HepG2 (cell line): ENCODE measurements at regions not wholly inside any gene's neighbourhood (a gene's known extent, or its start where the extent isn't known, plus 50 kb on each side); places are given as distances from the start of the nearest gene placed in this dataset.

ENCODE experiments used
- ATAC-seq: fragments of 200-7000 bp; cut with Tn5 transposase; 3 replicates; pipeline ENCODE4 v1.9.1; 2020; ENCODE audit warnings: mild to moderate bottlenecking, moderate library complexity
- BruUV-seq: library from RNA; stranded (reverse); fragments of 400-500 nt; replicated peaks from 2 replicates; lab custom pipeline; 2021; lab: Mats Ljungman, UMichigan
- CTCF ChIA-PET: fragments of 300-600 bp; formaldehyde crosslinking; extraction: SDS; loops from one replicate; lab custom pipeline; 2021; ENCODE audit warnings: low total read pairs, inconsistent platforms, low intra/inter-chr PET ratio; lab: Yijun Ruan, JAX
- POLR2A ChIA-PET: fragments of 350-600 bp; sonication (Branson Sonifier 250); formaldehyde crosslinking; loops from one replicate; lab custom pipeline; 2020; ENCODE audit warnings: antibody characterized with exemption, inconsistent platforms; lab: Yijun Ruan, JAX
- DNase-seq: peaks from one replicate; pipeline ENCODE4 v3.0.0-alpha.2; 2015; ENCODE audit warnings: low spot score
- FAIRE-seq: peaks from 3 replicates; lab custom pipeline; 2011; peaks lifted over from hg19 to GRCh38; lab: Jason Lieb, UNC
- H2AFZ ChIP-seq: one replicate; pipeline ENCODE4 v1.6.1; 2011; ENCODE audit warnings: low read length, inconsistent platforms
- H3K27ac ChIP-seq: fragments of 300-600 bp; 3 replicates; pipeline ENCODE4 v1.8.0; 2011; ENCODE audit warnings: mixed run types, mild to moderate bottlenecking, mixed read lengths, low read length, inconsistent platforms; ENCODE audit not compliant: insufficient read depth; ENCODE audit errors: extremely low read length
- H3K27me3 ChIP-seq, 2 experiments: fragments of 200-600 bp in 1 of 2; 2 replicates in 1 of 2; 3 replicates in 1 of 2; pipeline versions ENCODE4 v1.6.0 to v1.8.0; 2011; ENCODE audit warnings: low read length in 2 of 2, mild to moderate bottlenecking in 2 of 2, moderate library complexity in 2 of 2, inconsistent platforms in 1 of 2; ENCODE audit not compliant: insufficient read depth in 2 of 2, control insufficient read depth in 1 of 2
- H3K36me3 ChIP-seq, 2 experiments: fragments of 200-600 bp in 1 of 2; replicated peaks in 1 of 2; 2 replicates in 1 of 2; 3 replicates in 1 of 2; pipeline versions ENCODE4 v1.5.1 to v1.8.0; 2011; ENCODE audit warnings: low read length in 2 of 2, inconsistent platforms in 1 of 2; ENCODE audit not compliant: insufficient read depth in 2 of 2, control insufficient read depth in 1 of 2
- H3K4me1 ChIP-seq: 2 replicates; pipeline ENCODE4 v1.5.1; 2012; ENCODE audit warnings: low read length, inconsistent platforms; ENCODE audit not compliant: insufficient read depth
- H3K4me2 ChIP-seq: 2 replicates; pipeline ENCODE4 v1.6.0; 2011; ENCODE audit warnings: low read depth, low read length, inconsistent platforms
- H3K4me3 ChIP-seq, 3 experiments: fragments of 200-600 bp in 1 of 3; sonication (generic), shearing (Covaris generic) in 1 of 3; replicated peaks in 1 of 3; 2 replicates each; pipeline ENCODE4 v1.5.1; 2011 to 2016; ENCODE audit warnings: low read length in 3 of 3, inconsistent platforms in 2 of 3, low read depth in 2 of 3, mild to moderate bottlenecking in 2 of 3, control low read depth in 1 of 3, mixed read lengths in 1 of 3; ENCODE audit not compliant: insufficient read depth in 1 of 3
- H3K79me2 ChIP-seq: one replicate; pipeline ENCODE4 v1.6.1; 2011; ENCODE audit warnings: low read length, inconsistent platforms; ENCODE audit not compliant: insufficient read depth
- H3K9ac ChIP-seq: 2 replicates; pipeline ENCODE4 v1.6.0; 2011; ENCODE audit warnings: mild to moderate bottlenecking, low read depth, low read length, inconsistent platforms; ENCODE audit not compliant: insufficient read depth
- H3K9me3 ChIP-seq: 2 replicates; pipeline ENCODE4 v1.5.1; 2012; ENCODE audit warnings: mild to moderate bottlenecking, low read length
- H4K20me1 ChIP-seq: 2 replicates; pipeline ENCODE4 v1.6.0; 2011; ENCODE audit warnings: inconsistent platforms, mild to moderate bottlenecking, low read length, moderate library complexity; ENCODE audit not compliant: insufficient read depth
- BORCS8-MEF2B ChIP-seq: sonication (generic); formaldehyde crosslinking; IDR thresholded peaks from 2 replicates; pipeline ENCODE4 v1.8.0; 2022; ENCODE audit warnings: mild to moderate bottlenecking, missing genetic modification reagents
- CERS6 ChIP-seq: sonication (generic); formaldehyde crosslinking; IDR thresholded peaks from 2 replicates; pipeline ENCODE4 v1.5.0; 2020; ENCODE audit warnings: missing genetic modification reagents
- HNF4A ChIP-seq: sonication (generic); formaldehyde crosslinking; IDR thresholded peaks from 2 replicates; pipeline ENCODE4 v1.4.0; 2020; ENCODE audit warnings: missing genetic modification reagents
- MATR3 ChIP-seq: sonication (generic); formaldehyde crosslinking; IDR thresholded peaks from 2 replicates; pipeline ENCODE4 v1.4.0; 2020; ENCODE audit warnings: missing genetic modification reagents
- SRY ChIP-seq: sonication (generic); formaldehyde crosslinking; IDR thresholded peaks from 2 replicates; pipeline ENCODE4 v1.8.0; 2022; ENCODE audit warnings: mild to moderate bottlenecking, missing genetic modification reagents
- SYNCRIP ChIP-seq: fragments of 200-400 bp; formaldehyde crosslinking; IDR thresholded peaks from 2 replicates; pipeline ENCODE4 v1.6.1; 2018; ENCODE audit warnings: mild to moderate bottlenecking, low read depth, low read length; ENCODE audit not compliant: insufficient read depth
- ZBTB3 ChIP-seq: sonication (generic); formaldehyde crosslinking; IDR thresholded peaks from 2 replicates; pipeline ENCODE4 v1.4.0; 2020; ENCODE audit warnings: low read depth, mild to moderate bottlenecking, moderate library complexity, missing genetic modification reagents, borderline replicate concordance
- ZBTB42 ChIP-seq: sonication (generic); formaldehyde crosslinking; IDR thresholded peaks from 2 replicates; pipeline ENCODE4 v1.5.0; 2020; ENCODE audit warnings: mild to moderate bottlenecking, missing genetic modification reagents
- ZMYM3 ChIP-seq: sonication (generic); formaldehyde crosslinking; IDR thresholded peaks from 2 replicates; pipeline ENCODE4 v1.5.1; 2020; ENCODE audit warnings: mild to moderate bottlenecking, missing genetic modification reagents
- ZNF510 ChIP-seq: sonication (generic); formaldehyde crosslinking; IDR thresholded peaks from 2 replicates; pipeline ENCODE4 v1.4.0; 2020; ENCODE audit warnings: low read depth, mild to moderate bottlenecking, missing genetic modification reagents
- ZNF816 ChIP-seq: sonication (generic); formaldehyde crosslinking; IDR thresholded peaks from 2 replicates; pipeline ENCODE4 v1.8.0; 2022; ENCODE audit warnings: missing genetic modification reagents, mild to moderate bottlenecking, borderline replicate concordance
- WGBS: methylation state at CpG from one replicate; pipeline ENCODE4 v1.1.6; 2017; ENCODE audit warnings: low lambda C conversion rate; 5-methylcytosine and 5-hydroxymethylcytosine counted together
- in situ Hi-C: cut with HindIII; loops from 2 replicates; pipeline ENCODE4 v1.10.0; 2017; ENCODE audit warnings: low pct_unique_long_range_greater_than_20kb; ENCODE audit not compliant: extremely low pct_ligation_motif_present
- intact Hi-C: fragments of 100-400 bp; cut with micrococcal nuclease; formaldehyde crosslinking; loops from one replicate; pipeline ENCODE4 v1.10.0; 2022; ENCODE audit not compliant: unreplicated experiment
- TF ChIP-seq, protein P1 (sequence below): sonication (generic); formaldehyde crosslinking; IDR thresholded peaks from 2 replicates; pipeline ENCODE4 v1.8.1; 2023; ENCODE audit warnings: mild to moderate bottlenecking, missing genetic modification reagents, borderline replicate concordance
- TF ChIP-seq, protein P2 (sequence below): IDR thresholded peaks from 2 replicates; pipeline ENCODE4 v1.6.1; 2018; ENCODE audit warnings: missing genetic modification reagents
- TF ChIP-seq, protein P3 (sequence below): sonication (generic); formaldehyde crosslinking; conservative IDR thresholded peaks from 2 replicates; pipeline ENCODE4 v1.8.0; 2022; ENCODE audit warnings: missing genetic modification reagents
- TF ChIP-seq, protein P4 (sequence below): sonication (generic); formaldehyde crosslinking; IDR thresholded peaks from 2 replicates; pipeline ENCODE4 v1.8.1; 2023; ENCODE audit warnings: mild to moderate bottlenecking, missing genetic modification reagents

DNA sequence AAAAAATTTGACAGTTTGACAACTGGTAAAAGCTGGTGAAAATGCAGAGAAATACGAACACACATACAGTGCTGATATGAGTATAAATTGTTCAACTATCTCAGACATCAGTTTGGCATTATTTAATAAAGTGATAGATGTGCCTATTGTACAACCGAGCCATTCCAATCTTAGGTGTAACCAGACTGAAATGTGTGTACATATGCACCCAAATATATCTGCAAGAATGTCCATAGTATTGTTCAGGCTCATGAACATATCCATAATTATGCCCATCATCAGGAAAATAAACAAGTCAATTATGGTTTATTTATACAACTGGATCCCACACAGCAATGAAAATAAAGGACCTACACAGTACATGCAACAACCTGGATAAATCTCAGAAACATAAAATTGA, 188.9 kb upstream of the DDX53 start:
- ChIA-PET CTCF (no interaction called here), POLR2A (no interaction called here)
- no peaks in the 10 kb centered on the region for H4K20me1 ChIP-seq
- no peaks in the 10 kb centered on the region for H3K4me1 ChIP-seq
- FAIRE-seq, result no peak
- BruUV-seq, result no TSS peak
- DNase-seq, result no peak
- no peak overlapping the region for H3K27ac ChIP-seq
- H2AFZ ChIP-seq, result no peak overlapping the region
- H3K9ac ChIP-seq, result no peak overlapping the region
- in situ Hi-C loops (no loop called here), intact Hi-C loops (no loop called here)
- no peak overlapping the region for H3K4me2 ChIP-seq
- no peak overlapping the region for H3K4me3 ChIP-seq
- H3K27me3 ChIP-seq, result no peaks in the 10 kb centered on the region
- H3K9me3 ChIP-seq, result no peaks in the 10 kb centered on the region
- H3K36me3 ChIP-seq, result no peaks in the 10 kb centered on the region
- no peak for ATAC-seq
- 0% methylated on average over 1 of the region's 2 CpGs for WGBS
- no peaks in the 10 kb centered on the region for H3K79me2 ChIP-seq
- TF ChIP-seq ZNF510 (CRISPR knock-in tag), result no peak
- no peak for TF ChIP-seq BORCS8-MEF2B (CRISPR knock-in tag)
- TF ChIP-seq, protein P1, sequence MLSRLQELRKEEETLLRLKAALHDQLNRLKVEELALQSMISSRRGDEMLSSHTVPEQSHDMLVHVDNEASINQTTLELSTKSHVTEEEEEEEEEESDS (CRISPR knock-in tag), result no peak
- TF ChIP-seq, protein P2, sequence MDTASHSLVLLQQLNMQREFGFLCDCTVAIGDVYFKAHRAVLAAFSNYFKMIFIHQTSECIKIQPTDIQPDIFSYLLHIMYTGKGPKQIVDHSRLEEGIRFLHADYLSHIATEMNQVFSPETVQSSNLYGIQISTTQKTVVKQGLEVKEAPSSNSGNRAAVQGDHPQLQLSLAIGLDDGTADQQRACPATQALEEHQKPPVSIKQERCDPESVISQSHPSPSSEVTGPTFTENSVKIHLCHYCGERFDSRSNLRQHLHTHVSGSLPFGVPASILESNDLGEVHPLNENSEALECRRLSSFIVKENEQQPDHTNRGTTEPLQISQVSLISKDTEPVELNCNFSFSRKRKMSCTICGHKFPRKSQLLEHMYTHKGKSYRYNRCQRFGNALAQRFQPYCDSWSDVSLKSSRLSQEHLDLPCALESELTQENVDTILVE (CRISPR knock-in tag), result no peak
- no peak for TF ChIP-seq ZMYM3
- no peak for TF ChIP-seq HNF4A (CRISPR knock-in tag)
- TF ChIP-seq ZBTB3 (CRISPR knock-in tag), result no peak
- no peak for TF ChIP-seq ZNF816 (CRISPR knock-in tag)
- TF ChIP-seq, protein P3, sequence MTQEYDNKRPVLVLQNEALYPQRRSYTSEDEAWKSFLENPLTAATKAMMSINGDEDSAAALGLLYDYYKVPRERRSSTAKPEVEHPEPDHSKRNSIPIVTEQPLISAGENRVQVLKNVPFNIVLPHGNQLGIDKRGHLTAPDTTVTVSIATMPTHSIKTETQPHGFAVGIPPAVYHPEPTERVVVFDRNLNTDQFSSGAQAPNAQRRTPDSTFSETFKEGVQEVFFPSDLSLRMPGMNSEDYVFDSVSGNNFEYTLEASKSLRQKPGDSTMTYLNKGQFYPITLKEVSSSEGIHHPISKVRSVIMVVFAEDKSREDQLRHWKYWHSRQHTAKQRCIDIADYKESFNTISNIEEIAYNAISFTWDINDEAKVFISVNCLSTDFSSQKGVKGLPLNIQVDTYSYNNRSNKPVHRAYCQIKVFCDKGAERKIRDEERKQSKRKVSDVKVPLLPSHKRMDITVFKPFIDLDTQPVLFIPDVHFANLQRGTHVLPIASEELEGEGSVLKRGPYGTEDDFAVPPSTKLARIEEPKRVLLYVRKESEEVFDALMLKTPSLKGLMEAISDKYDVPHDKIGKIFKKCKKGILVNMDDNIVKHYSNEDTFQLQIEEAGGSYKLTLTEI (CRISPR knock-in tag), result no peak
- TF ChIP-seq SRY (CRISPR knock-in tag), result no peak
- no peak for TF ChIP-seq MATR3 (CRISPR knock-in tag)
- TF ChIP-seq, protein P4, sequence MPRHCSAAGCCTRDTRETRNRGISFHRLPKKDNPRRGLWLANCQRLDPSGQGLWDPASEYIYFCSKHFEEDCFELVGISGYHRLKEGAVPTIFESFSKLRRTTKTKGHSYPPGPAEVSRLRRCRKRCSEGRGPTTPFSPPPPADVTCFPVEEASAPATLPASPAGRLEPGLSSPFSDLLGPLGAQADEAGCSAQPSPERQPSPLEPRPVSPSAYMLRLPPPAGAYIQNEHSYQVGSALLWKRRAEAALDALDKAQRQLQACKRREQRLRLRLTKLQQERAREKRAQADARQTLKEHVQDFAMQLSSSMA (CRISPR knock-in tag), result no peak
- no peak for TF ChIP-seq SYNCRIP
- TF ChIP-seq CERS6 (CRISPR knock-in tag), result no peak
- TF ChIP-seq ZBTB42 (CRISPR knock-in tag), result no peak
